NB4 (cell line): ENCODE measurements at regions not wholly inside any gene's neighbourhood (a gene's known extent, or its start where the extent isn't known, plus 50 kb on each side); places are given as distances from the start of the nearest gene placed in this dataset.
A peak's percentile ranks its signal among the peaks of the same experiment; 100 is the strongest.

Source experiments
- DNase-seq: peaks from one replicate; pipeline ENCODE4 v3.0.0; 2010; ENCODE audit warnings: low read depth
- H3K4me3 ChIP-seq: one replicate; pipeline ENCODE4 v1.5.1; 2011; ENCODE audit warnings: mild to moderate bottlenecking, low read depth, low read length, moderate library complexity
- MYC ChIP-seq: IDR thresholded peaks from 2 replicates; pipeline ENCODE4 v1.6.1; 2011; ENCODE audit warnings: low read depth, low read length
- POLR2A ChIP-seq: IDR thresholded peaks from 2 replicates; pipeline ENCODE4 v1.6.1; 2011; ENCODE audit warnings: mild to moderate bottlenecking; ENCODE audit not compliant: insufficient read length; ENCODE audit errors: extremely low read depth
- TF ChIP-seq, protein P1 (sequence below): IDR thresholded peaks from one replicate; pipeline ENCODE4 v1.5.1; 2012; ENCODE audit warnings: low read depth, low read length
- TF ChIP-seq, protein P2 (sequence below): IDR thresholded peaks from 2 replicates; pipeline ENCODE4 v1.6.1; 2011; ENCODE audit warnings: low read depth, low read length

DNA sequence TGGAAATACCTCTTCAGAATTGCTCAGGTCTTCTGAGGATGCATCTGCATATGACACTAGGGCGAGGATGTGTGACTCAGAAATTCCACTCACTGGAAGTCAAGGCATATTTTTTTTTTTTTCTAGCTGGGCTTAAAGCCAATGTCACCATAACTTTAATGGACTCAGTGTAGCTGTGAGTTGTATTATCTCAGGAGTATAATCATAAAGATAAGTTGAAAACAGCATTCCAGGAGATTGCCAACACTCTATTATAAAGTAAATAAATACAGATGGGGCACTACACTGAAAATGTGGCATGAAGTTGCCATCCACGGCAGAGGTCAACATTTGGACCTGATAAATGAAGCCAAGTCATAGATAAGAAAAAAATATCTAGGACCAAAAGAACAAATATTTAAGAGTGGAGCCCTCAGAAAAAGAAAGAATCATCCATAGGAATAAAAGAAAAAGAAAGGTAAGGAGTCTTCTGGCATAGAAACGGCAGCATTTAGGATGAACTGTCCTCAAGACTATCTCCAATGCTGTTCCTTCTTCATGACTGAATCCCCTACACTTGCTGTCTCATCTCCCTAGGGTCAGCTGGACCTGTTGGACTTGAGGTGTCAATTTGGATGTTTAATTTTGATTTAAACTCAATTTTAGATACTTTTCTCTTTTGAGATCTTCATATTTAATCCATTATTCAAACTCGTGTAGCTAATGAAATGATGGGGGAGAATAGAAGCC is 72.9 kb upstream of the CAV2 start:
- TF ChIP-seq, protein P1, sequence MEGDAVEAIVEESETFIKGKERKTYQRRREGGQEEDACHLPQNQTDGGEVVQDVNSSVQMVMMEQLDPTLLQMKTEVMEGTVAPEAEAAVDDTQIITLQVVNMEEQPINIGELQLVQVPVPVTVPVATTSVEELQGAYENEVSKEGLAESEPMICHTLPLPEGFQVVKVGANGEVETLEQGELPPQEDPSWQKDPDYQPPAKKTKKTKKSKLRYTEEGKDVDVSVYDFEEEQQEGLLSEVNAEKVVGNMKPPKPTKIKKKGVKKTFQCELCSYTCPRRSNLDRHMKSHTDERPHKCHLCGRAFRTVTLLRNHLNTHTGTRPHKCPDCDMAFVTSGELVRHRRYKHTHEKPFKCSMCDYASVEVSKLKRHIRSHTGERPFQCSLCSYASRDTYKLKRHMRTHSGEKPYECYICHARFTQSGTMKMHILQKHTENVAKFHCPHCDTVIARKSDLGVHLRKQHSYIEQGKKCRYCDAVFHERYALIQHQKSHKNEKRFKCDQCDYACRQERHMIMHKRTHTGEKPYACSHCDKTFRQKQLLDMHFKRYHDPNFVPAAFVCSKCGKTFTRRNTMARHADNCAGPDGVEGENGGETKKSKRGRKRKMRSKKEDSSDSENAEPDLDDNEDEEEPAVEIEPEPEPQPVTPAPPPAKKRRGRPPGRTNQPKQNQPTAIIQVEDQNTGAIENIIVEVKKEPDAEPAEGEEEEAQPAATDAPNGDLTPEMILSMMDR, result no peak
- no peak for TF ChIP-seq MYC
- TF ChIP-seq, protein P2, sequence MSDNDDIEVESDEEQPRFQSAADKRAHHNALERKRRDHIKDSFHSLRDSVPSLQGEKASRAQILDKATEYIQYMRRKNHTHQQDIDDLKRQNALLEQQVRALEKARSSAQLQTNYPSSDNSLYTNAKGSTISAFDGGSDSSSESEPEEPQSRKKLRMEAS, result no peak
- TF ChIP-seq POLR2A, result no peak
- no peak for DNase-seq
- no peak overlapping the region for H3K4me3 ChIP-seq

GRCh38 chr7:116429986-116430619 is 69.4 kb upstream of the CAV2 start:
- DNase-seq, result peak; percentile 25
- no peak overlapping the region for H3K4me3 ChIP-seq
- no peak for TF ChIP-seq MYC
- TF ChIP-seq, protein P2, result no peak
- TF ChIP-seq, protein P1, result no peak

GRCh38 chr7:116431787-116432526 is 67.6 kb upstream of the CAV2 start:
- TF ChIP-seq POLR2A, result no peak
- TF ChIP-seq, protein P1, result no peak
- TF ChIP-seq, protein P2, result no peak
- no peak for TF ChIP-seq MYC
- DNase-seq, result no peak
- no peak overlapping the region for H3K4me3 ChIP-seq

DNA sequence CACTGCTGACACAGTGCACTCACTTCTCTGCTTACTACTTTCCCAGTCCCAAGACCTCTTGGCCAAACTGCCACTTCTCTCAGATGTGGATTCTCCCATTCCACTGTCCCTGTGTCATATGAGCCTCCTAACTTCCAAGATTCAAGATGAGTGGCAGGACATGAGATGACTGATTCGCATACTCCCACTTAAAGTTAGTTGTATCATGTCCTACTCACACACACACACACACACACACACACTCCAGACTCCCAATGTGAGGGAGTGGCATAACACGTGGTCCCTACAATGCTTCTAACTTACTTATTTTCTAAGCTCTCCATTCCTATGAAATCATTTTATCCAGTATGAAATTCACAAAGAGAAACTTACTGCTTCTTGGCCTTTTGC is 67.0 kb upstream of the CAV2 start:
- no peak overlapping the region for H3K4me3 ChIP-seq
- TF ChIP-seq MYC, result no peak
- TF ChIP-seq, protein P2, result no peak
- TF ChIP-seq POLR2A, result no peak
- TF ChIP-seq, protein P1, result no peak
- no peak for DNase-seq

DNA sequence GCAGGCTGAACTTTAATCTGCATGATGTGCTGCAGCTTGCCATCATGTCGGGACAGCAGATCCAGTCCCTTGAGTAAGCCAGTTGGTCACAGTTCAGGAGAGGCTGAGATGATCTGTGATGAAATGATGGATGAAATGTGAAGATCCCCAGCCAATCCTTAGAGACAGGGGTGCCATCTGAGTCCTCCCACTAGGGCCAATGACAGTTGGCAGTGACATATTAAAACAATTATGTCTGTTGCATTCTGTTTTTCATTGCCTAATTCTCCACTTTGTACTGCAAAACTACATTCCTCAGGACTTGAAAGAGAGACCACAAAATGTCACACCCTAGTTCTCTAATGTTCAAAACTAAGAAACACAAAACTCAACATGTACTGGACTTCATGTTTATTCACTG is 66.3 kb upstream of the CAV2 start:
- H3K4me3 ChIP-seq, result no peak overlapping the region
- DNase-seq, result no peak
- TF ChIP-seq, protein P1, result no peak
- TF ChIP-seq MYC, result no peak
- TF ChIP-seq POLR2A, result no peak
- TF ChIP-seq, protein P2, result no peak
